Posterior cingulate gyrus (tissue), 11 donors: ENCODE measurements at regions not wholly inside any gene's neighbourhood (a gene's known extent, or its start where the extent isn't known, plus 50 kb on each side); places are given as distances from the start of the nearest gene placed in this dataset.

Experiments
- DNase-seq, 10 donors: peaks; one replicate each; pipeline versions ENCODE4 v3.0.0 to v3.0.0-alpha.2; 2020 to 2021; ENCODE audit warnings: mixed read lengths in 3 of 10
- intact Hi-C: fragments of 100-400 bp; cut with DNase I; formaldehyde crosslinking; loops from one replicate; pipeline ENCODE4 v1.15.1; 2023

DNA sequence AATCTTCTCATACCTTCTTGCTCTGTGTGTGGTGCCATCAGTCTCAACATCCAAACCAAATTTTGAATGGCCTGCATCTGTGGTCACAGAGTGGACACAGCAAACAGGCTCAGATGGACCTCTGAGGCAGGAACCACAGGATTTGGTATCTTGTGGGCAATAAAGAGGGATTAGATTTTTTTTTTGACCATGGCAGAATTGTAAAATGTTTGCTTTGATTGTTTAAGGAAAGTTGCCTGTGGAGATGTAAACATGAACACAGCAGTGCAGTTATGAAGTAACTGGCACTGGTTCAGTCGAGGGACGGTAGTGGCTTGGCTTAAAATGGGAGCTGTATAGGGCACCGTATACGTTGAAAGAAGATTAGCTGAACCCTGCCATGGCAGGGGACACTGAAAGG lies 464.7 kb downstream of the SH2D4B start:
- no peak for DNase-seq
- intact Hi-C loops = no loop called here

DNA sequence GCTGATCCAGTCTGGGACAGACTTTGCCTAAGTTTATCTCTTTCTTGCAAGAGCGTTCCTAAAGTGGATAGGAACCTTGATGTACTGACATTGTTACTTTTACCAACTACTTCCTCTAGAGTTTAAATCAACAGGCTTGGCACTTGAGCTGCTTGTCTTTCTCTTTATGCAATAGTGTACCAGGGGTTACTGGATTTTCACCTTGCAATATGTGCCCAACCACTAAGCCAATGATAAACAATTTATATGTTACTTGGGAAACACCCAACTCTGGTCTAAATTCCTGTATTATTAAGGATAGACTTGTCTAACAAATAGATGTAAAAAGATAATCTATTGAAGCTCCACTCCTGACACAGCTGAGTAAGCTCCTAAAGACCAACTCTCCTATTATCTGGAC lies 470.2 kb downstream of the SH2D4B start:
- intact Hi-C loops = no loop called here
- DNase-seq = no peak

DNA sequence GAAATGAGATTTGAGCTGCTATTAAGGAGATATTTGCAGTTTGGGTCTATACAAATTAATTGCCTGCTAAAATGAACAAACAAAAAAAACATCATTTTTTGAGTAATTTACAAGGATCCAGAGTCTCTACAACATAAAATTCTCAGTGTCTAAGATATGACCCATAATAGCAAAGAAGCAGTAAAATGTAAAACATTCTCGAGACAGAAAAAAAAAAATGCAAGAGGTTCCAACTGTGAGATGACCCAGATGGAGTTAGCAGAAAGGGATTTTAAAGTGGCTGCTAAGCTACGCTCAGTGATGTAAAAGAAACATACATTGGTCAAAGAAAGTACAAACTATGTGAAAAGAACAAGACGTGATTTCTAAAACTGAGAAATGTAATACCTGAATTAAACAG lies 471.0 kb downstream of the SH2D4B start:
- no peak for DNase-seq
- intact Hi-C loops = no loop called here

DNA sequence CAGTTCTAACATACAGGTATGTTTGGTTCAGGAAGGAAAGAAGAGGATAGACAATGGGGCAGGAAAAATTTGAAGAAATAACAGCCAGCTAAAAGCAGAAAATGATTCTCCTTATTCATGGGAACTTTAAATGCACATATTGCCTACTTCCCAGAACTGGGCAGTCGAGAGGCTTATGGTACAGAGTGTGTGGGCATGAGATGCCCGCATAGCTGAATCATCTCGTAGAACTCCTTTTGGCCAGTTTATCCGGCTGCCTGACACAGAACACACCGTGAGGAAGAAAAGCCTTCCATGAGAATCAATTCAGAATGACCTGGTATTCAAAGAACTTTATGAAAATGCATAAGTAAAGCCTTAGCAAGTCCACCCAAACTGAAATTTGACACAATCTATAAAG lies 471.6 kb downstream of the SH2D4B start:
- intact Hi-C loops = no loop called here
- peak in 2 of 10 donors; percentile 43 to 59 for DNase-seq

DNA sequence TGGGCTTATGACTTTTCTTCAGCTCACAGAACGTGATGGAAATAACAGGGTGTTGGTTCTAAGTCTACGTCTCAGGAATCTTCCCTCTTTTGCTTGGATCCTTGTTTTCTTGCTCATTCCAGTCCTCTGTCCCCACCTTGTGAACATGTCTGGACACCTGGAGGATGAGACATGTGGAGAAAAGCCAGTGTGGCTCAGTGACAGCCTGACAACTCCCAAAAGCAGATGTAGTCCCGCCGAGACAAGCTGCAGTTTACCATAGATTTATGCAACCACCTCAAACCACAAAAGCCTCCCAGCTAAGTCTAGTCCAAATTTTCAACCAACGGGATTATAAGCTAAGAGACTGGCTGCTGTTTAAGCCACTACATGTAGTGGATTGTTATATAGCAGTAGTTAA lies 476.1 kb downstream of the SH2D4B start:
- intact Hi-C loops = no loop called here
- no peak for DNase-seq

DNA sequence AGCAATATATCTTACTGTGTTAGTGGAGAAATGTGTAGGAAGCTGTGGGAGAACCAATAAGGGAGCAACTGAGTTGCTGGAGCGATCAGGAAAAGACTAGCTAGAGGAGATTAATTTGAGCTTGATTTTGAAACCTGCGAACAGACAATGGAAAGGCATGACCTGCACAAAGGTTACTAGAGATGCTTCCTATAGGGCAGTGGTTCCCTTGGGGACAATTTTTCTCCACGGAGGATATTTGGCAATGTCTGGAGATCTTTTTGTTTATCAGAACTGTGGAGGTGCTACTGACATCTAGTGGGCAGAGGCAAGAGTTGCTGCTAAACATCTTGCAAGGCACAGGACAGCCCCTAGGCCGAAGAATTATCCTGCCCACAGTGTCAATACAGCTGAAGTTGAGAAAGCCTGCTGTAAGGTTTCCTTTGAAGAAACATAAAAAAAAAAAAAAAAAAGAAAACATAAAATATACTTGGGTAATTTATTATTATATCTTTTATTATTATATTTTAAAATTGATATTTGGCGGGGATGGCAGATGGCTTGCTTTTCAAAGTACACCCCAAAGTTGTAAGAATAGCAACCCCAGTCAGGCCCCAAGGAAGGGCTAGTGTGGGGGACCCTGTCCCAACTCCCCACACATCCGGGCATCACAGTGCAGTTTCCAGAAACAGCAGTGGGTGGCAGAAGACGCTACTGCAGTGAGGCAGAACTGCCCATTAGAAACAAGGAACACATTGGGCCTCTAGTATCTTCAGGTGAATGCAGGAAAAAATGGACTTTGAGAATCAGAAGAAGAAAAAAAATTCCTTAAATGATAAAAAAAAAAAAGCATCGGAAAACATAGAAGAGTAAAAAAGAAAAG lies 481.6 kb downstream of the SH2D4B start:
- intact Hi-C loops = loop anchor here (5.0 kb wide), 2 partner anchors 322 to 357 kb away; no protein-coding TSS in a partner anchor

DNA sequence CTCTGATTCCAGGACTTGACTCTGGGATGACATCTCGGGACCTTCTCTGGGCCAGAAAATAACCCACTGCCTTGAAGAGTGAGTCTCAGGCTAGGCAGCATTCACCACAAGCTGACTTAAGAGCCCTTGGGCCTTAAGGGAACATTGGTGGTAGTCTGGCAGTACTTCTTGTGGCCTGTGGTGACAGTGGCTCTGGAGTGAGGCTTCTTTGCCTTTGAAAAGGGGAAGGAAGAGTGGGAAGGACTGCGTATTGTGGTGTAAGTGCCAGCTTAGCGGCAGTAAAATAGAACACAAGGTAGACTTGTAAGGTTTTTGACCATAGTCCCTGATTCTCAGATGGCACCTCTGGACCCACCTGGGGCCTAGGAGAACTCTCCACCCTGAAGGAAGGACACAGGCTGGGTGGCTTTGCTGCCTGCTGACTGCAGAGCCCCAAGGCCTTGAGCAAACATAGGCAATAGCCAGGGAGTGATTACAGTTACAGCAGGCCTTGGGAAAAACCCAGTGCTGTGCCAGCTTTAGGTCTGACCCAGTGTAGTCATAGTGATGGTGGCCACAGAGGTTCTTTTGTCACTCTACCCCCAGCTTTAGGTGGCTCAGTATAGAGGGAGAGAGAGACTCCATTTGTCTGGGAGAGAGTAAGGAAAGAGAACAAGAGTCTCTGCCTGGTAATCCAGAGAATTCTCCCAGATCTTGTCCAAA lies 483.9 kb downstream of the SH2D4B start:
- DNase-seq = no peak
- intact Hi-C loops = no loop called here

More for the DNA sequence above, 481.6 kb downstream of the SH2D4B start:
- DNase-seq = peak in 3 of 10 donors; percentile 14 to 75 (median 73)

DNA sequence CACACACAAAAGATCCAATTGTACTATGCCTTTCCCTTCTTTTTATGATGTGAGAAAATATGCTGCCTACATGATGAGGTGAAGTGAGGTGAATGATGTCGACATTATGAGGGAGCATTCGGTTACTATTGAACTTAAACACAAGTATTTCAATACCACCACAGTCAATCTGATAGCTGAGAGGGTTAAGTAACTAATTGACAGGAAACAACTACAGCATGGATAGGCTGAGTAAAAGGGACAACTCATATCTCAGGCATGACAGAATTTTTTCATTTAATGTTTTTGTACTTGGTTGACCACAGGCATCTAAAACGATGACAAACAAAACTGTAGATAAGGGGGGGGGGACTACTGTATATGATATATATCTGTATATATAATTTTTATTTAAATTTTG lies 488.9 kb downstream of the SH2D4B start:
- DNase-seq = no peak
- intact Hi-C loops = no loop called here

DNA sequence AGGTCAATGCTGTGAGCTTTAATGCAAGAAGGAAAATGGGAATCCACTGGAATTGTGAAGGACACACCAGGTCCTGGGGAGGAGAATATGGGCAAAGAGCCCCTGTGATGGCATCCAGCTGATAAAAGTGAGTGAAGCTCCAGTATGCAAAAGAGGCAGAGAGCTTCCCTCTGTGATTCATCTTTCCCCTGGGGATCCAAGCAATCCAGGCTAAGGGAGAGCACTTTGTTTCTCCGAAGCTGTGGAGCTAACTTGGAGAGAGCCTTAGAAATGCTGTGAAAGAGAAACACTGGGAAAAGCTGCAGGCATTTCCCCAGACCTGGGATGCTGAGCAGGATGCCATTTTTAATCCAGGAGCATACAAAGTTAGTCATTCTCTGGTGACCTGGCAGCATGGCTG lies 489.5 kb downstream of the SH2D4B start:
- intact Hi-C loops = no loop called here
- DNase-seq = no peak

DNA sequence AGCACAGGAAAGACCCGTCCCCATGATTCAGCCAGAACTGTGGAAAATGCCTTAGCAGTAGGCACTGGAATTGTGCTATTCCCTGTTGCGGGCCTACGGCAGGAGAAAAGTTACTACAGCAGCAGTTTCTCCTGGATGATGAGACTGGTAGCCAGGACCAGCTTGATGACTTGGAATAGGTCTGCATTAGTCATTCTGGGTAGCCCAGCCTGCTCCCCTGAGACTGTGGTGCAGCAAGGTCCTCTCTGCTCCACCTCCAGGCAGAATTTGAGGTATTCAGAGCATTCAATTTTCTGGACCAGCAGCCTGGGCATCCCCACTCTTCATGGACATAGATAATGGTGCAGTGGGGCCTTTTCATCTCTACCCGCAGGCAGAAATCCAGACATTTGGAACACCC lies 490.0 kb downstream of the SH2D4B start:
- intact Hi-C loops = no loop called here
- DNase-seq = no peak

DNA sequence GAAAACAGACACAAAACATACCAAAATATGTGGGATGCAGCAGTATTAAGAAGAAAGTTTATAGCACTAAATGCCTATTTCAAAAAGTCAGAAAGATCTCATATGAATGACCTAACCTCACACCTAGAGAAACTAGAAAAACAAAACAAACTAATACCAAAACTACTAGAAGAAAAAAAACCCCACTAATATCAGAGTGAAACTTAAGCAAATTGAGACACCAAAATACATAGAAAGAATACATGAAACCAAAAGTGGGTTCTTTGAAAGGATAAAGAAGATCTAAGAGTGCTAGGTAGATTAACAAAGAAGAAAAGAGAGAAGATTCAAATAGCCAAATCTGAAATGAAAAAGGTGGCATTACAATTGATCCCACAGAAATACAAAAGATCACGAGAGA lies 494.1 kb downstream of the SH2D4B start:
- intact Hi-C loops = no loop called here
- no peak for DNase-seq

DNA sequence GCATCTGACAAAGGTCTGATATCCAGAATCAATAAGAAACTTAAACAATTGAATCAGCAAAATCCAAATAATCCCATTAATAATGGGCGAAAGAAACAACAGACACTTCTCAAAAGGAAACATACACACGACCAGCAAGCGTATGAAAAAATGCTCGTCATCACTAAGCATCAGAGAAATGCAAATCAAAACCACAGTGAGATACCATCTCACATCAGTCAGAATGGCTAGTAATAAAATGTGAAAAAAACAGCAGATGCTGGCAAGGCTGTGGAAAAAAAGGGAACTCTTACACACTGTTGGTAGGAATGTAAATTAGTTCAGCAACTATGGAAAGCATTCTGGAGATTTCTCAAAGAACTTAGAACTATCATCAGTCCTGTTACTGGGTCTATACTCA lies 496.7 kb downstream of the SH2D4B start:
- no peak for DNase-seq
- intact Hi-C loops = no loop called here

DNA sequence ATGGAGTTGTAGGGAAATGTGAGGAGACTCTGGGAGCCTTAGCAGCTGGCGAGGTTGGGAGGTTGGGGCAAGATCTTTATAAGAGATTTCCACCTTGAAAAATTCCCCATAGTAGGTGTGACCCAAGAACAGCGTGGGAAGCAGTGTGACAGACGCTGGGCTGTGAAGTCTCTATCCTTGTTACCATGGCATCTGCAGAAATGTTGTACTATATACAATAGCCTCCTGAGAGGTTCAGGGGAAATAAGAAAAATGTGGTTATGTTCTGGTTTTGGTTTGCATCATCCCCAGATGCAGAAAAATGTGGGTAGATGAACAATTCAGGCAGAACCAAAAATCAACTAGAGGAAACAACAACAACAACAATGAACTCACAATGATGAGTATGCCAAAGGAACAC lies 498.6 kb downstream of the SH2D4B start:
- intact Hi-C loops = no loop called here
- DNase-seq = peak in 1 of 10 donors; percentile 47

DNA sequence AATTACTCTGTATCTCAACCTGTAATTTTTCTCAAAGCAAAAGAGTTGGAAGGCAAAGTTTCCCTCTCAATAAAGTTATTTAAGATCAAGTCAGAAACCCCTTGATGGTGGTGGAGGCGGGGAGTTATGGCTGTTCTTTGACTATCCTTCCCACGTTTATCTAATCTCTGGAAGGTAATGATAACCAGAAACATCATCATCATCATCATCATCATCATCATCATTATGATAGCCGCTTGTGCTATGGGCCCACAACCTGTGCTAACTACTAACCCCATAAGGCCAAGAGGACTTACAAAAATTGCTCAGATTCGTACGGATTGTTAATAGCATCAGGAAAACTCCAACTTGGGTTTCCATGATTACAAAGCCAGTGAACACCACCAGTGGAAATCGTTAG lies 502.3 kb downstream of the SH2D4B start:
- intact Hi-C loops = no loop called here
- no peak for DNase-seq

DNA sequence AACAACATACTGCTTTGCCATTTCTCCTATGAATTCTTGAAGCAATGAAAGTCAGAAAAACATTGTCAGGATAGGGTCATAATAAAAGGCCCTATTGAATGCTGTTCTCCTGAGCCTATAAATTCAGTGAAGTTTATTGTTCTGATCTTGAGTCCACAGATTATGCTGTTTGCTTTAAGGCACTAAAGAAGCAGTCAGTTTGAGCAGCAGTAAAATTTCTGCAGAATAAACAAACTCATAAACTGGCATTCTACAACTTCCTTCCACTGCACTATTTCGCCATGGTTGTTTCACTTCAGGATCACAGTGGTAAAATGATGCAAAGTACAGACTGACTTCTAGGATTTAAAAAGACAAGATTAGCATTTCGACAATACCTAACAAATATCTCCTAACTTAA lies 503.2 kb downstream of the SH2D4B start:
- DNase-seq = no peak
- intact Hi-C loops = no loop called here

DNA sequence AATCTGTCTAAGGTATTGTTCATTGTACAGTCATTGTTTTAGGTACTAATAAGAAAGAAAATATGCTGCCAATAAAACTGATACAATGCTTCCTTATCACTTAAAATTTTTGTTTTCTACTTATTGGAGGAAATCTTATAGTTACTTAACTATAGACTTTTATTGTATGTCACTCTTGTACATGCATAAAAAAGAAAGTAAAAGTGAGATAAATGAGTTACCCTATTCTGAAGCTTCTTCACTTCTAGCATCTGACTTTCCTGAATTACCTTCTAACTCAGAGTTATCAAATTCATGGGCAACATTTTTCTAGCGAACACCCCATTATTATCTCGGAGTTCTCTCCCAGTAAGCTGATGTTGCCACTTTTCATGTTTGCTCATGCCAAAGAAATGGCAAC lies 504.9 kb downstream of the SH2D4B start:
- no peak for DNase-seq
- intact Hi-C loops = no loop called here

DNA sequence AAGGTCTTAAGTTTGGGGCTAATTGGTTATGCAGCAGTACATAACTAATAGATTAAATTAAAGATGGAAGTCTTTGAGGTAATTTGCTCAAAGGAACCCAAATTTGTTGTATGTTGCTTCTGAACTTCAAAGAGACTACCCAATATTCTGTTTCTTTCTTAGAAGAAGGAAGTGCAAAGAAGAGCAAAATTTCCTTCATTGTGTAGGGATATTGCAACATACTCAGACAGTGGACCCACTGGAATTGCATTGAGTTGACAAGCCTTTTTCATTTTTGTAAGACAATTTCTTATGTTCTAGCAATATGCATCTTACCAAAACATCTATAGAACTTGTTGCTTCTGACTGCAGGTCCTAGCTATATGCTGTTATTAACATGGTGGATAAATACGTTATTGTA lies 527.8 kb downstream of the SH2D4B start:
- intact Hi-C loops = no loop called here
- no peak for DNase-seq

DNA sequence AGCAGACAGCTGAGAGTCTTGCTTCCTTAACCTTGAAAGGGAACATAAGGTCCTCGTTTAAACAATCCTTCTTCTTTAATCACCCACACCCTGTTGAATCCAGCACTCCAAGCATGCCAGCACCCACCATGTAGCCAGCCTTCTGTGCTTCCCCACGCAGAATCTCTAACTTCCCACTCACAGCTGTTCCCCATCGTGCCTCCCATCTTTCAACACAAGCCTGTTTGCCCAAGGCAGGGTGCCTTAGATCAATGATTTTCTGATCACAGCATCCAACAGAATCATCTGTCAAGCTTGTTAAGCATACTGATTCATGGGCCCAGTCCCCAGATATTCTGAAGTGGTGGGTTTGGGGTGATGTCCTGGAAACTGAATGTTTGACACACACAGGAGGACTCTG lies 530.8 kb downstream of the SH2D4B start:
- intact Hi-C loops = no loop called here
- peak in 8 of 10 donors; percentile 34 to 92 (median 60) for DNase-seq

DNA sequence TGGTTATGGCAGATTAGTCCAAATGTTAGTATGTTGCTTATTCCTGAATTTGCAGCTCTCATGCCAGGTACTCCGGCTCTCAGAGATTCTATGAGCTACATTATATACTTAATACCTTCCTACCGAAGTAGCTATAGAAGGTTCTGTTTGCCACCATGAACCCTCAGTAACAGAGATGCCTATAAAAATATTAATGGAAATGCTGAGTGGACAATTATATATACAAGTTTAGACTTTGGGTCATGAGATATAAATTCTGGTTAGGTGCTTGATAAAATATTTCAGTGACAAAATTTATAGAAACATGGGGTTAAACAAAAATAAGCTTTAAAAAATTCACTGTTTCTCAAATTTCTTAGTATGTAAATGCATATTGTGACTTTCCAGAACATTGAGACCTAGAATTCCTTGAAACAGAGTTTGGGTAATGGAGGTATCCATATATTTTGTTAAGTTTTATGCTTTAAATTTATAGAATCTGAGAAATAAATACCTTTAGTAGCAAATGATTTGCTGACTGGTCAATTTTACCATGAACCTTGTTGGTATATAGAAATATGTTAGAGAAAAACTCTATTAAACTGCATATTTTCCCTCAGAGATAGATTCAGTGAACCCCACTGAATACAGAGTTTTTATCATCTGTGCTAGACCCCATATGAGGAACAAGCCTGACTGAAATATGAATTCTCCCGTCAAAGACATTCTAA lies 533.5 kb downstream of the SH2D4B start:
- intact Hi-C loops = no loop called here
- DNase-seq = no peak

DNA sequence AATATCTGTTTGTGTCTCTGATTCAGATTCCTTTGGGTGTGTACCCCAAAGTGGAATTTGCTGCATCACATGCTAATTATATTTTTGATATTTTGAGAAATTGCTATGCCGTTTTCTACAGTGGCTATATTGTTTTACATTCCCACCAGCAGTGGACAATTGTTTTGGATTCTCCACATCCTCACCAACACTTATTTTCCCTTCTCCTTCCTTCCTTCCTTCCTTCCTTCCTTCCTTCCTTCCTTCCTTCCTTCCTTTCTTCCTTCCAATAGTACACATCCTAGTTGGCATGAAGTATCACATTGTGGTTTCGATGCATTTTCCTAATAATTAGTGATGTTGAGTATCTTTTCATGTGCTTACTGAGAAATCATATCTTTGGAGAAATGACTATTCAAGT lies 535.5 kb downstream of the SH2D4B start:
- intact Hi-C loops = no loop called here

DNA sequence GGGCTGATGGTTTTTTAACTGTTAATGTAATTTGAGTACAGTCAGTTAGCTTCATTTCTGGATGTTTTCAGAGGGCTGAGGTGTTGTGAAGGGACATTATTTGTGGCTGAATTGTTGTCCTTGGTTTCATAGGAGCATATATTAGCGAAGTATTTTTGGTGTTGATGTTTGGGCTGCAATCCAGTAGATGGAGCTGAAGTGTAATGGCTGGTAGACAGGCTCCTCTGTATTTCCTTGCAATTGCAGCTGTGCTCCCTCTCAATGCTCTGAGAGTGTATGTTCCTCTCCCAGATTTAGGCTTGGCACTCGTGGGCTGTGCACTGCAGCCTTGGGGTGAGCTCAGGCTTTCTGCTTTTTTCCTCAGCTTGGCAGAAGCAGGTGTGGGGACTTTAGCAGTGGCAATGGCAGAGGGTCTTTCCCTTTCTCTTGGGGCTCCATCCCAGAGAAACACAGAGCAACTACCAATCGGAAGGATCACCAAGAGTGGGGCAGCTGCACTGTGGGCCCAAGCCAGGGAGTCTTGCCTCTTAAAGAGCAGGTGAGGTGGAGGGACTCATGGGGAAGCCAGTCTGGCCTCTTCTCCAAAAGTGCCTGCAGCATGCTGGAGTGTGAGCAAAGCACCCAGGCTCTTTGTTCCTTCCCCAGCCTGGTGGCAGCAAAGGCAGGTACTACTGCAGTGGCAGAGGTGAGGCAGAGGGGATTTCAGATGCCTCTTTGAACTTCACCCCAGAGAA lies 544.4 kb downstream of the SH2D4B start:
- DNase-seq = peak in 1 of 10 donors; percentile 70
- intact Hi-C loops = no loop called here

More for the DNA sequence above, 535.5 kb downstream of the SH2D4B start:
- DNase-seq = no peak
